Astrocyte (in vitro differentiated cells and primary cell): ENCODE measurements at regions not wholly inside any gene's neighbourhood (a gene's known extent, or its start where the extent isn't known, plus 50 kb on each side); places are given as distances from the start of the nearest gene placed in this dataset.
"Not testable (repeated sequence)": the region's sequence is repeated elsewhere in the genome, so short reads cannot be mapped to it uniquely, and the experiment has no call there.

Experiments used
- DNase-seq: peaks from one replicate; pipeline ENCODE4 v3.0.0-alpha.2; 2010; ENCODE audit warnings: low read depth
- FAIRE-seq: peaks from 2 replicates; lab custom pipeline; 2011; peaks lifted over from hg19 to GRCh38; lab: Jason Lieb, UNC
- H2AFZ ChIP-seq: 2 replicates; pipeline ENCODE4 v1.6.0; 2012; ENCODE audit warnings: low read depth, low read length, inconsistent platforms
- H3K27ac ChIP-seq: 2 replicates; pipeline ENCODE4 v1.5.1; 2011; ENCODE audit warnings: low read depth, low read length, inconsistent platforms
- H3K27me3 ChIP-seq: 2 replicates; pipeline ENCODE4 v1.6.0; 2011; ENCODE audit warnings: low read length, inconsistent platforms; ENCODE audit not compliant: insufficient read depth
- H3K36me3 ChIP-seq: 2 replicates; pipeline ENCODE4 v1.5.1; 2011; ENCODE audit warnings: low read length, inconsistent platforms; ENCODE audit not compliant: insufficient read depth
- H3K4me1 ChIP-seq: 2 replicates; pipeline ENCODE4 v1.5.1; 2011; ENCODE audit warnings: low read length, inconsistent platforms; ENCODE audit not compliant: insufficient read depth
- H3K4me2 ChIP-seq: 2 replicates; pipeline ENCODE4 v1.6.0; 2012; ENCODE audit warnings: low read length, inconsistent platforms
- H3K4me3 ChIP-seq: 2 replicates; pipeline ENCODE4 v1.5.1; 2011; ENCODE audit warnings: low read depth, mild to moderate bottlenecking, low read length, inconsistent platforms; ENCODE audit not compliant: insufficient read depth
- H3K79me2 ChIP-seq: 2 replicates; pipeline ENCODE4 v1.6.0; 2012; ENCODE audit warnings: mild to moderate bottlenecking, low read length, inconsistent platforms; ENCODE audit not compliant: insufficient read depth
- H3K9ac ChIP-seq: 2 replicates; pipeline ENCODE4 v1.6.0; 2012; ENCODE audit warnings: mild to moderate bottlenecking, low read length, inconsistent platforms
- H3K9me3 ChIP-seq: 2 replicates; pipeline ENCODE4 v1.5.1; 2012; ENCODE audit warnings: low read depth, mild to moderate bottlenecking, low read length, inconsistent platforms; ENCODE audit not compliant: insufficient read depth
- H4K20me1 ChIP-seq: 2 replicates; pipeline ENCODE4 v1.6.0; 2012; ENCODE audit warnings: low read length, inconsistent platforms; ENCODE audit not compliant: insufficient read depth
- H3K27ac Mint-ChIP-seq: one replicate; pipeline ENCODE4 v1.8.0; 2021; ENCODE audit warnings: mild to moderate bottlenecking, mixed read lengths; ENCODE audit not compliant: unreplicated experiment
- H3K27me3 Mint-ChIP-seq: one replicate; pipeline ENCODE4 v1.8.0; 2021; ENCODE audit warnings: low read depth, mixed read lengths; ENCODE audit not compliant: unreplicated experiment
- H3K36me3 Mint-ChIP-seq: one replicate; pipeline ENCODE4 v1.8.0; 2021; ENCODE audit warnings: low read depth, mixed read lengths; ENCODE audit not compliant: unreplicated experiment
- H3K4me1 Mint-ChIP-seq: one replicate; pipeline ENCODE4 v1.8.0; 2021; ENCODE audit warnings: low read depth, mixed read lengths; ENCODE audit not compliant: unreplicated experiment
- H3K4me3 Mint-ChIP-seq: one replicate; pipeline ENCODE4 v1.8.0; 2021; ENCODE audit warnings: mild to moderate bottlenecking, moderate library complexity, mixed read lengths; ENCODE audit not compliant: unreplicated experiment
- H3K9me3 Mint-ChIP-seq: one replicate; pipeline ENCODE4 v1.8.0; 2021; ENCODE audit warnings: mild to moderate bottlenecking, mixed read lengths; ENCODE audit not compliant: unreplicated experiment
- EZH2 ChIP-seq: IDR thresholded peaks from 2 replicates; pipeline ENCODE4 v1.6.1; 2012; ENCODE audit warnings: mild to moderate bottlenecking, low read length, inconsistent platforms; ENCODE audit not compliant: insufficient read depth
- TF ChIP-seq, protein P1 (sequence below): IDR thresholded peaks from 2 replicates; pipeline ENCODE4 v1.5.1; 2011; ENCODE audit warnings: low read depth, mild to moderate bottlenecking, inconsistent platforms, low read length, moderate library complexity; ENCODE audit not compliant: insufficient read depth

DNA sequence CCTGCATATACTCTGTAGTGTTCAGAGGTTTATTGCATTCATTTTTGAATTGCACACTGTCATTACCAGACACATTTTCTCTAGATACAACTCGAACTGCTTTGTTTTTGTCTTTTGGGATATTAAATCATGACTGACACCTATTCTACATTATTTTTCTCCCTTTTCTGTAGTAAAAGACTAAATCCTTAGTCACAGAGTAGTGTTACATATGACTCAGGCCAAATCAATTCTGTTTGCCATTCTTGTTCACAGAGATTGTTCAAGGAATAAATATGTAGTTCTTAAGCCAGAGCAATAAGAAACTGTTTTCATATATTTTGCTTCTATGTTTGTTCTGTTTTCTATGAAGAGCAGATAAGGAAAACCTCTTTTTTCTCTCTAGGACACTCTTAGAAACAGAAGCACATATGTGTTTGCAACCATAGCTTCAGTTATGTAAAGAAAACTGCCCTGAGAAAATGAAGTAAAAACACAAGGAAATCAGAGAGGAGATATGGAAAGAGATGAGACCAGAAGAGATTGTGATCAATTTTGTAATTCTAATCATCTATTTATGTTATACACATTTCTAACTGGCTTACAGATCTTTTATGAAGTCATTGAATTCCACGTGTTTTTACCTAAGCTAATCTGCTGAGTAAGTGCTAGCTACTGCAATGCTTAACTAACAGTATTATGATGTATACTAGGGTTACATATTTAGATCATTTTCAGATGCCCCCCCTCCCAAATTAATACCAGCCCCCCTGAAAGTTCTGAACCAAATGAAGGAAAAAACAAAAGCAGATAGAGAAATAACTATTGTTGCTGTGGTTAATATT lies 1995.6 kb upstream of the CDH6 start:
- peak overlapping the region; percentile 88 for H3K27ac Mint-ChIP-seq
- H3K27me3 Mint-ChIP-seq: no peaks in the 10 kb centered on the region
- no peaks in the 10 kb centered on the region for H3K36me3 Mint-ChIP-seq
- DNase-seq: peak; percentile 27
- H3K4me3 Mint-ChIP-seq: no peak overlapping the region
- Histone ChIP-seq H3K27ac (peak overlapping the region; percentile 46), H3K9ac (peak overlapping the region; percentile 44), H2AFZ (no peak overlapping the region), H3K27me3 (no peaks in the 10 kb centered on the region), H3K79me2 (no peaks in the 10 kb centered on the region), H3K4me1 (peaks cover 3% of the 10 kb centered on the region), H3K36me3 (no peaks in the 10 kb centered on the region), H3K9me3 (no peaks in the 10 kb centered on the region), H3K4me3 (no peak overlapping the region), H4K20me1 (no peaks in the 10 kb centered on the region), H3K4me2 (peak overlapping the region; percentile 59)
- no peaks in the 10 kb centered on the region for H3K9me3 Mint-ChIP-seq
- H3K4me1 Mint-ChIP-seq: peaks cover 9% of the 10 kb centered on the region
- TF ChIP-seq, protein P1, sequence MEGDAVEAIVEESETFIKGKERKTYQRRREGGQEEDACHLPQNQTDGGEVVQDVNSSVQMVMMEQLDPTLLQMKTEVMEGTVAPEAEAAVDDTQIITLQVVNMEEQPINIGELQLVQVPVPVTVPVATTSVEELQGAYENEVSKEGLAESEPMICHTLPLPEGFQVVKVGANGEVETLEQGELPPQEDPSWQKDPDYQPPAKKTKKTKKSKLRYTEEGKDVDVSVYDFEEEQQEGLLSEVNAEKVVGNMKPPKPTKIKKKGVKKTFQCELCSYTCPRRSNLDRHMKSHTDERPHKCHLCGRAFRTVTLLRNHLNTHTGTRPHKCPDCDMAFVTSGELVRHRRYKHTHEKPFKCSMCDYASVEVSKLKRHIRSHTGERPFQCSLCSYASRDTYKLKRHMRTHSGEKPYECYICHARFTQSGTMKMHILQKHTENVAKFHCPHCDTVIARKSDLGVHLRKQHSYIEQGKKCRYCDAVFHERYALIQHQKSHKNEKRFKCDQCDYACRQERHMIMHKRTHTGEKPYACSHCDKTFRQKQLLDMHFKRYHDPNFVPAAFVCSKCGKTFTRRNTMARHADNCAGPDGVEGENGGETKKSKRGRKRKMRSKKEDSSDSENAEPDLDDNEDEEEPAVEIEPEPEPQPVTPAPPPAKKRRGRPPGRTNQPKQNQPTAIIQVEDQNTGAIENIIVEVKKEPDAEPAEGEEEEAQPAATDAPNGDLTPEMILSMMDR: no peak
- no peak for TF ChIP-seq EZH2
- FAIRE-seq: no peak

DNA sequence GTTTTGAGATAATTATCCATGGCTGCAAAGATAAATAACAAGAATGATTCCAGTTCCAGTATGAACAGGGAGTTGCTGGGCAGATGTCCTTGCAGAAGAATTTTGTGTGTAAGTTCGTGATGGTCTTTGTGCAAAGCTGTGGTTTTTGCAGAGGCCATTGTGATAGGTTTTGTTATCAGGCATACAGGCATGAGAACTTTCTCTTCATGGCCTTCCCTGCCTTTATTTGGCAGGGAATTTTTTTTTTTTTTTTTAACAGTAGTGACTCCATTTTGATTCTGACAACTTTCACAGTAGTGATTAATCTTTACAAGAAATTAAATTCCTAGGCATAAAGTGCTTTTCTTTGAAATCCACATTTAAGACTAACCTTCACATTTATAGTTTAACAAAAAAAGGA lies 1999.5 kb upstream of the CDH6 start:
- FAIRE-seq: no peak
- Mint-ChIP-seq H3K36me3 (no peaks in the 10 kb centered on the region), H3K4me1 (peaks cover 9% of the 10 kb centered on the region), H3K9me3 (no peaks in the 10 kb centered on the region), H3K27me3 (no peaks in the 10 kb centered on the region), H3K4me3 (no peak overlapping the region), H3K27ac (no peak overlapping the region)
- Histone ChIP-seq H3K4me2 (no peak overlapping the region), H3K36me3 (no peaks in the 10 kb centered on the region), H2AFZ (no peak overlapping the region), H3K4me1 (peaks cover 3% of the 10 kb centered on the region), H3K27me3 (no peaks in the 10 kb centered on the region), H3K4me3 (no peak overlapping the region), H4K20me1 (no peaks in the 10 kb centered on the region), H3K79me2 (no peaks in the 10 kb centered on the region), H3K27ac (no peak overlapping the region), H3K9ac (no peak overlapping the region), H3K9me3 (no peaks in the 10 kb centered on the region)
- no peak for DNase-seq
- TF ChIP-seq, protein P1: no peak
- no peak for TF ChIP-seq EZH2

DNA sequence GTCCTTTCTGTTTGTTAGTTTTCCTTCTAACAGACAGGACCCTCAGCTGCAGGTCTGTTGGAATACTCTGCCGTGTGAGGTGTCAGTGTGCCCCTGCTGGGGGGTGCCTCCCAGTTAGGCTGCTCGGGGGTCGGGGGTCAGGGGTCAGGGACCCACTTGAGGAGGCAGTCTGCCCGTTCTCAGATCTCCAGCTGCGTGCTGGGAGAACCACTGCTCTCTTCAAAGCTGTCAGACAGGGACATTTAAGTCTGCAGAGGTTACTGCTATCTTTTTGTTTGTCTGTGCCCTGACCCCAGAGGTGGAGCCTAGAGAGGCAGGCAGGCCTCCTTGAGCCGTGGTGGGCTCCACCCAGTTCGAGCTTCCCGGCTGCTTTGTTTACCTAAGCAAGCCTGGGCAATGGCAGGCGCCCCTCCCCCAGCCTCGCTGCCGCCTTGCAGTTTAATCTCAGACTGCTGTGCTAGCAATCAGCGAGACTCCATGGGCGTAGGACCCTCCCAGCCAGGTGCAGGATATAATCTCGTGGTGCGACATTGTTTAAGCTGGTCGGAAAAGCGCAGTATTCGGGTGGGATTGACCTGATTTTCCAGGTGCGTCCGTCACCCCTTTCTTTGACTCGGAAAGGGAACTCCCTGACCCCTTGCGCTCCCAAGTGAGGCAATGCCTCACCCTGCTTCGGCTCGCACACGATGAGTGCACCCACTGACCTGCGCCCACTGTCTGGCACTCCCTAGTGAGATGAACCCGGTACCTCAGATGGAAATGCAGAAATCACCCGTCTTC lies 2002.0 kb upstream of the CDH6 start:
- not testable (repeated sequence) for H3K79me2 ChIP-seq, H3K9me3 ChIP-seq, FAIRE-seq, H3K27ac Mint-ChIP-seq, H3K9ac ChIP-seq, H3K27me3 ChIP-seq, H3K9me3 Mint-ChIP-seq, H4K20me1 ChIP-seq, H3K4me3 ChIP-seq, H3K36me3 Mint-ChIP-seq, H3K4me1 Mint-ChIP-seq, DNase-seq, H2AFZ ChIP-seq, H3K4me2 ChIP-seq, H3K27me3 Mint-ChIP-seq, H3K4me3 Mint-ChIP-seq, H3K4me1 ChIP-seq, H3K36me3 ChIP-seq, H3K27ac ChIP-seq

DNA sequence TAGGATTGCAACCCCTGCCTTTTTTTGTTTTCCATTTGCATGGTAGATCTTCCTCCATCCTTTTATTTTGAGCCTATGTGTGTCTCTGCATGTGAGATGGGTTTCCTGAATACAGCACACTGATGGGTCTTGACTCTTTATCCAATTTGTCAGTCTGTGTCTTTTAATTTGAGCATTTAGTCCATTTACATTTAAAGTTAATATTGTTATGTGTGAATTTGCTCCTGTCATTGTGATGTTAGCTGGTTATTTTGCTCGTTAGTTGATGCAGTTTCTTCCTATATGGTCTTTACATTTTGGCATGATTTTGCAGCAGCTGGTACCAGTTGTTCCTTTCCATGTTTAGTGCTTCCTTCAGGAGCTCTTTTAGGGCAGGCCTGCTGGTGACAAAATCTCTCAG lies 2003.1 kb upstream of the CDH6 start:
- not testable (repeated sequence) for H3K27ac ChIP-seq, H3K9me3 ChIP-seq, H3K4me3 Mint-ChIP-seq, H3K9me3 Mint-ChIP-seq, H3K4me3 ChIP-seq, H3K4me1 Mint-ChIP-seq, H3K27me3 Mint-ChIP-seq, H3K4me2 ChIP-seq, H2AFZ ChIP-seq, H3K27me3 ChIP-seq, H3K9ac ChIP-seq, H4K20me1 ChIP-seq, H3K36me3 Mint-ChIP-seq, FAIRE-seq, H3K36me3 ChIP-seq, H3K79me2 ChIP-seq, DNase-seq, H3K4me1 ChIP-seq, H3K27ac Mint-ChIP-seq
